Glutamatergic neuron (in vitro differentiated cells): ENCODE measurements at regions not wholly inside any gene's neighbourhood (a gene's known extent, or its start where the extent isn't known, plus 50 kb on each side); places are given as distances from the start of the nearest gene placed in this dataset.

Experiments
- DNase-seq: peaks from one replicate; pipeline ENCODE4 v3.0.0; 2022
- H3K27ac Mint-ChIP-seq: one replicate; pipeline ENCODE4 v1.8.0; 2020; ENCODE audit warnings: mild to moderate bottlenecking, mixed read lengths, inconsistent platforms; ENCODE audit not compliant: unreplicated experiment
- H3K27me3 Mint-ChIP-seq: one replicate; pipeline ENCODE4 v1.8.0; 2020; ENCODE audit warnings: mild to moderate bottlenecking, moderate library complexity, mixed read lengths, inconsistent platforms; ENCODE audit not compliant: unreplicated experiment
- H3K36me3 Mint-ChIP-seq: one replicate; pipeline ENCODE4 v1.8.0; 2020; ENCODE audit warnings: mild to moderate bottlenecking, mixed read lengths, inconsistent platforms; ENCODE audit not compliant: unreplicated experiment
- H3K4me1 Mint-ChIP-seq: one replicate; pipeline ENCODE4 v1.8.0; 2020; ENCODE audit warnings: mild to moderate bottlenecking, low read depth, mixed read lengths, inconsistent platforms; ENCODE audit not compliant: unreplicated experiment
- H3K4me3 Mint-ChIP-seq: one replicate; pipeline ENCODE4 v1.8.0; 2020; ENCODE audit warnings: mild to moderate bottlenecking, mixed read lengths, inconsistent platforms; ENCODE audit not compliant: unreplicated experiment
- H3K9me3 Mint-ChIP-seq: one replicate; pipeline ENCODE4 v1.8.0; 2020; ENCODE audit warnings: mild to moderate bottlenecking, moderate library complexity, mixed read lengths, inconsistent platforms; ENCODE audit not compliant: unreplicated experiment
- CTCF ChIP-seq: fragments of 200-600 bp; sonication (generic); IDR thresholded peaks from one replicate; pipeline ENCODE4 v1.5.0; 2021; ENCODE audit not compliant: partially characterized antibody, unreplicated experiment

GRCh38 chrX:63961964-63962363 is 176.9 kb upstream of the ARHGEF9 start:
- no peak for DNase-seq
- no peaks in the 10 kb centered on the region for H3K36me3 Mint-ChIP-seq
- no peak for TF ChIP-seq CTCF
- no peaks in the 10 kb centered on the region for H3K27me3 Mint-ChIP-seq
- no peaks in the 10 kb centered on the region for H3K9me3 Mint-ChIP-seq
- no peaks in the 10 kb centered on the region for H3K4me1 Mint-ChIP-seq
- no peak overlapping the region for H3K27ac Mint-ChIP-seq
- no peak overlapping the region for H3K4me3 Mint-ChIP-seq

- no peak overlapping the region for H3K4me3 Mint-ChIP-seq
- TF ChIP-seq CTCF, result no peak
- no peak overlapping the region for H3K27ac Mint-ChIP-seq
- no peaks in the 10 kb centered on the region for H3K36me3 Mint-ChIP-seq
- DNase-seq, result no peak
- H3K9me3 Mint-ChIP-seq, result no peaks in the 10 kb centered on the region
- H3K27me3 Mint-ChIP-seq, result no peaks in the 10 kb centered on the region
- H3K4me1 Mint-ChIP-seq, result no peaks in the 10 kb centered on the region
Measured at GRCh38 chrX:63959975-63960374, 175.0 kb upstream of the ARHGEF9 start.

- H3K4me1 Mint-ChIP-seq, result no peaks in the 10 kb centered on the region
- no peak overlapping the region for H3K27ac Mint-ChIP-seq
- DNase-seq, result no peak
- no peak for TF ChIP-seq CTCF
- no peaks in the 10 kb centered on the region for H3K27me3 Mint-ChIP-seq
- no peak overlapping the region for H3K4me3 Mint-ChIP-seq
- H3K9me3 Mint-ChIP-seq, result no peaks in the 10 kb centered on the region
- no peaks in the 10 kb centered on the region for H3K36me3 Mint-ChIP-seq
Measured at GRCh38 chrX:63958134-63958865, 173.3 kb upstream of the ARHGEF9 start.

- H3K9me3 Mint-ChIP-seq, result peaks cover 2% of the 10 kb centered on the region
Measured at GRCh38 chrX:63935835-63936234, 150.8 kb upstream of the ARHGEF9 start.

More at GRCh38 chrX:63935835-63936234, 150.8 kb upstream of the ARHGEF9 start:
- TF ChIP-seq CTCF, result no peak
- H3K27ac Mint-ChIP-seq, result no peak overlapping the region
- no peaks in the 10 kb centered on the region for H3K27me3 Mint-ChIP-seq
- no peak overlapping the region for H3K4me3 Mint-ChIP-seq
- H3K36me3 Mint-ChIP-seq, result no peaks in the 10 kb centered on the region
- DNase-seq, result no peak
- H3K4me1 Mint-ChIP-seq, result no peaks in the 10 kb centered on the region
